ENCODE measurements at regions not wholly inside any gene's neighbourhood (a gene's known extent, or its start where the extent isn't known, plus 50 kb on each side); places are given as distances from the start of the nearest gene placed in this dataset.
"Not testable (repeated sequence)": the region's sequence is repeated elsewhere in the genome, so short reads cannot be mapped to it uniquely, and the experiment has no call there.

GRCh38 chr12:76292891-76293290 lies 55.3 kb downstream of the BBS10 start:
- not testable (repeated sequence) for TF ChIP-seq CTCF (conservative IDR thresholded peaks at IDR 0.05; ENCODE audit: low read length); EZH2phosphoT487 (IDR thresholded peaks at IDR 0.05; ENCODE audit: borderline replicate concordance, low read depth, low read length)

Measured in OCI-LY7 (cell line).